ENCODE measurements at regions not wholly inside any gene's neighbourhood (a gene's known extent, or its start where the extent isn't known, plus 50 kb on each side); places are given as distances from the start of the nearest gene placed in this dataset.

GRCh38 chr14:85172290-85172689 lies 357.7 kb upstream of the FLRT2 start:
- Histone ChIP-seq H3K4me3 (no peak overlapping the region), H3K4me1 (no peaks in the 10 kb centered on the region), H3K9me3 (no peaks in the 10 kb centered on the region), H3K27me3 (no peaks in the 10 kb centered on the region), H3K36me3 (no peaks in the 10 kb centered on the region), H3K27ac (no peak overlapping the region)
- in situ Hi-C loops (cut with MboI; ENCODE audit: low pct_ligation_motif_present in 1 of 4, low pct_unique_long_range_greater_than_20kb in 1 of 4, low sequenced_read_pairs in 3 of 4) (no loop called here), intact Hi-C loops (cut with DNase I; ENCODE audit: low total_unique reads) (no loop called here)
- WGBS, 2 donors (ENCODE audit: low coverage in 1 of 2), result 66 to 72% methylated on average over 2 of the region's 2 CpGs
- no peak for DNase-seq
- TF ChIP-seq POLR2A (IDR thresholded peaks at IDR 0.05), result no peak
- TF ChIP-seq POLR2AphosphoS5 (IDR thresholded peaks at IDR 0.05), result no peak
- no peak for TF ChIP-seq CTCF (IDR thresholded peaks at IDR 0.05)
- no peak for TF ChIP-seq EP300 (IDR thresholded peaks at IDR 0.05; ENCODE audit: low read depth)

DNA sequence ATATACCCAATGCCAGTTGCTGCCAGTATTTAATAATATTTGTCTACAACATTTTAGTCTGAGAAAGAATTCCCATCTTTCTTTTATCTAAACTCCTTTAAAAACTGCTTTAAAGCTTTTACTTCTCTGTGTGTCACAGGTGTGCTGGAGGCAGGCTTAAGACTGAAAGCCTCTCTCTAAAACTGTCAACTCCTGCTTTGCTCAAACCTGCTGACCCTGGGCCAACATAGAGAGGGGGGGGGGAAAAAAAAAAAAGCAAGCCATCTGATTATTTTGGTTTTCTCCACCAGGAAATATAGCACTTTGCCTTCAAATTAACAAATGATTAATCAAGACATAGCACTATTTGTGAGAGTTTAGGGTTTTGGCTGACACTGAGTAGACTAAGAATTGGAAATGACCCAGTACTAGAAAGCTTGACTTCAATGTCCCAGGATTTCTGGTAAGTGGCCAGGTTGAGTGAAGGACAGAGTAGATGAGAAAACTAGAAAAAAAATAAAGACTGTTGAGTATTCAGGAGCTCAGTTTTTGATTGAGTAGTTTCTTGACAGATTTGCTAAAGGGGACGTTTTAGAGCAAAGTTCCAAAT lies 357.0 kb upstream of the FLRT2 start:
- H3K4me3 ChIP-seq, result no peak overlapping the region
- intact Hi-C loops (cut with DNase I; ENCODE audit: low total_unique reads) (no loop called here), in situ Hi-C loops (cut with MboI; ENCODE audit: low pct_ligation_motif_present in 1 of 4, low pct_unique_long_range_greater_than_20kb in 1 of 4, low sequenced_read_pairs in 3 of 4) (no loop called here)
- no peaks in the 10 kb centered on the region for H3K36me3 ChIP-seq
- no peak overlapping the region for H3K27ac ChIP-seq
- TF ChIP-seq POLR2A (IDR thresholded peaks at IDR 0.05) (no peak), CTCF (IDR thresholded peaks at IDR 0.05) (no peak), EP300 (IDR thresholded peaks at IDR 0.05; ENCODE audit: low read depth) (no peak), POLR2AphosphoS5 (IDR thresholded peaks at IDR 0.05) (no peak)
- WGBS, 2 donors (ENCODE audit: low coverage in 1 of 2), result 23 to 39% methylated on average over 1 of the region's 1 CpG
- H3K9me3 ChIP-seq, result no peaks in the 10 kb centered on the region
- no peak for DNase-seq
- no peaks in the 10 kb centered on the region for H3K4me1 ChIP-seq
- no peaks in the 10 kb centered on the region for H3K27me3 ChIP-seq

GRCh38 chr14:85175556-85175955 lies 354.4 kb upstream of the FLRT2 start:
- no peak overlapping the region for H3K27ac ChIP-seq
- H3K9me3 ChIP-seq, result no peaks in the 10 kb centered on the region
- no peak overlapping the region for H3K4me3 ChIP-seq
- intact Hi-C loops (cut with DNase I; ENCODE audit: low total_unique reads), result no loop called here
- H3K36me3 ChIP-seq, result no peaks in the 10 kb centered on the region
- DNase-seq, result no peak
- no peaks in the 10 kb centered on the region for H3K27me3 ChIP-seq
- H3K4me1 ChIP-seq, result no peaks in the 10 kb centered on the region
- in situ Hi-C loops (cut with MboI; ENCODE audit: low pct_ligation_motif_present in 1 of 4, low pct_unique_long_range_greater_than_20kb in 1 of 4, low sequenced_read_pairs in 3 of 4), result no loop called here
- WGBS, 2 donors (ENCODE audit: low coverage in 1 of 2), result 80 to 93% methylated on average over 1 of the region's 1 CpG
- TF ChIP-seq POLR2A (IDR thresholded peaks at IDR 0.05) (no peak), EP300 (IDR thresholded peaks at IDR 0.05; ENCODE audit: low read depth) (no peak), CTCF (IDR thresholded peaks at IDR 0.05) (no peak), POLR2AphosphoS5 (IDR thresholded peaks at IDR 0.05) (no peak)

DNA sequence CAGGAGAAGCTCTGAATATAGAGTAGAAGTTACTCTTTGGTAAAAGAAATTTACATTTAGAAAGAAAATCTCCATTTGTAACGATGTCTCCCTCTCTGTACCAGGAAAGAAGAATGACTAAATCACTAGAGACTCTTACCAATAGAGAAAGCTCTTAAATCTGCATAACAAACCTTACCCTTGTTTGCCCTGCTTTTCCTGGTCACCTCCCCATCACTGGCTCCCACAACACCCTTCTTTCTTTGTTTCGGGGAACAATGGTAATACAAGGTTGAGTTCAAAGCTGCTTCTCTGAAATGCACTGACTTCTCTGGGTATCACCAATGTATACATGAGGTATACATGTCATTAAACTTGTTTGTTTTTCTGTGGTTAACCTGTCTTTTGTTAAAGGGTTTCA lies 351.1 kb upstream of the FLRT2 start:
- H3K9me3 ChIP-seq, result no peaks in the 10 kb centered on the region
- no peak overlapping the region for H3K27ac ChIP-seq
- no peaks in the 10 kb centered on the region for H3K4me1 ChIP-seq
- intact Hi-C loops (cut with DNase I; ENCODE audit: low total_unique reads) (no loop called here), in situ Hi-C loops (cut with MboI; ENCODE audit: low pct_ligation_motif_present in 1 of 4, low pct_unique_long_range_greater_than_20kb in 1 of 4, low sequenced_read_pairs in 3 of 4) (no loop called here)
- whole genome bisulfite sequencing, 2 donors (ENCODE audit: low coverage in 1 of 2), result 52 to 75% methylated on average over 2 of the region's 2 CpGs
- H3K4me3 ChIP-seq, result no peak overlapping the region
- no peaks in the 10 kb centered on the region for H3K27me3 ChIP-seq
- TF ChIP-seq EP300 (IDR thresholded peaks at IDR 0.05; ENCODE audit: low read depth) (no peak), CTCF (IDR thresholded peaks at IDR 0.05) (no peak), POLR2A (IDR thresholded peaks at IDR 0.05) (no peak), POLR2AphosphoS5 (IDR thresholded peaks at IDR 0.05) (no peak)
- no peaks in the 10 kb centered on the region for H3K36me3 ChIP-seq
- DNase-seq, result no peak

Data from transverse colon (tissue), 4 donors.